WTC11 (cell line): ENCODE measurements at regions not wholly inside any gene's neighbourhood (a gene's known extent, or its start where the extent isn't known, plus 50 kb on each side); places are given as distances from the start of the nearest gene placed in this dataset.

Experiments used
- ATAC-seq: fragments of 200-7000 bp; cut with Tn5 transposase; 2 replicates; pipeline ENCODE4 v1.10.0; 2021; ENCODE audit warnings: mild to moderate bottlenecking, moderate library complexity
- CTCF ChIA-PET: fragments of 300-600 bp; sonication (Branson Sonifier 250); formaldehyde crosslinking; loops from one replicate; lab custom pipeline; 2021; ENCODE audit warnings: antibody characterized with exemption; lab: Charles Lee
- POLR2A ChIA-PET: fragments of 350-600 bp; sonication (Branson Sonifier 250); formaldehyde crosslinking; loops from one replicate; lab custom pipeline; 2021; ENCODE audit warnings: antibody characterized with exemption; lab: Charles Lee
- DNase-seq: peaks from one replicate; pipeline ENCODE4 v3.0.0; 2021; ENCODE audit warnings: low spot score
- H3K27ac Mint-ChIP-seq: 2 replicates; pipeline ENCODE4 v1.8.0; 2021; ENCODE audit warnings: mixed read lengths
- H3K27me3 Mint-ChIP-seq: 2 replicates; pipeline ENCODE4 v1.8.0; 2021; ENCODE audit warnings: low read depth, mild to moderate bottlenecking, moderate library complexity, mixed read lengths
- H3K36me3 Mint-ChIP-seq: 2 replicates; pipeline ENCODE4 v1.8.0; 2021; ENCODE audit warnings: mixed read lengths
- H3K4me1 Mint-ChIP-seq: 2 replicates; pipeline ENCODE4 v1.8.0; 2022; ENCODE audit warnings: mixed read lengths
- H3K4me3 Mint-ChIP-seq: 2 replicates; pipeline ENCODE4 v1.8.0; 2021; ENCODE audit warnings: mild to moderate bottlenecking, moderate library complexity, mixed read lengths
- H3K9me3 Mint-ChIP-seq: 2 replicates; pipeline ENCODE4 v1.8.0; 2021; ENCODE audit warnings: mixed read lengths
- AR ChIP-seq: fragments of 250-450 bp; sonication (Bioruptor Pico); IDR thresholded peaks from 2 replicates; pipeline ENCODE4 v1.9.0; 2021; ENCODE audit warnings: mild to moderate bottlenecking
- CBFB ChIP-seq: sonication (generic); formaldehyde crosslinking; IDR thresholded peaks from 2 replicates; pipeline ENCODE4 v1.8.1; 2022; ENCODE audit warnings: mild to moderate bottlenecking, low read depth, missing genetic modification reagents
- CDX4 ChIP-seq: fragments of 250-450 bp; sonication (Bioruptor Pico); IDR thresholded peaks from 2 replicates; pipeline ENCODE4 v1.9.0; 2021; ENCODE audit warnings: moderate library complexity, mild to moderate bottlenecking, inconsistent platforms, borderline replicate concordance
- CREM ChIP-seq: sonication (generic); formaldehyde crosslinking; IDR thresholded peaks from 2 replicates; pipeline ENCODE4 v1.8.1; 2022; ENCODE audit warnings: mild to moderate bottlenecking, missing genetic modification reagents, moderate library complexity
- GTF2I ChIP-seq: fragments of 250-450 bp; sonication (Bioruptor Pico); conservative IDR thresholded peaks from 2 replicates; pipeline ENCODE4 v1.4.0; 2021; ENCODE audit warnings: mild to moderate bottlenecking
- HMGA2 ChIP-seq: fragments of 250-450 bp; sonication (Bioruptor Pico); IDR thresholded peaks from 2 replicates; pipeline ENCODE4 v1.4.0; 2021; ENCODE audit warnings: mild to moderate bottlenecking, moderate library complexity
- KAT7 ChIP-seq: sonication (generic); formaldehyde crosslinking; IDR thresholded peaks from 2 replicates; pipeline ENCODE4 v1.8.1; 2023; ENCODE audit warnings: missing genetic modification reagents, mild to moderate bottlenecking, borderline replicate concordance
- MAX ChIP-seq: sonication (generic); formaldehyde crosslinking; IDR thresholded peaks from 2 replicates; pipeline ENCODE4 v1.8.0; 2022; ENCODE audit warnings: mild to moderate bottlenecking, missing genetic modification reagents
- NFYB ChIP-seq: sonication (generic); formaldehyde crosslinking; conservative IDR thresholded peaks from 2 replicates; pipeline ENCODE4 v1.8.0; 2022; ENCODE audit warnings: low read depth, missing genetic modification reagents
- NR1H2 ChIP-seq: sonication (generic); formaldehyde crosslinking; IDR thresholded peaks from 2 replicates; pipeline ENCODE4 v1.9.0; 2021; ENCODE audit warnings: mild to moderate bottlenecking, moderate library complexity, missing genetic modification reagents
- RORB ChIP-seq: fragments of 250-450 bp; sonication (Bioruptor Pico); IDR thresholded peaks from 2 replicates; pipeline ENCODE4 v1.9.0; 2021; ENCODE audit warnings: mild to moderate bottlenecking
- SP1 ChIP-seq: sonication (generic); formaldehyde crosslinking; conservative IDR thresholded peaks from 2 replicates; pipeline ENCODE4 v1.8.1; 2022; ENCODE audit warnings: missing genetic modification reagents
- TCF7 ChIP-seq: sonication (generic); formaldehyde crosslinking; IDR thresholded peaks from 2 replicates; pipeline ENCODE4 v1.8.0; 2022; ENCODE audit warnings: mild to moderate bottlenecking, low read depth, missing genetic modification reagents, moderate library complexity
- TEAD4 ChIP-seq: sonication (generic); formaldehyde crosslinking; IDR thresholded peaks from 2 replicates; pipeline ENCODE4 v1.8.0; 2022; ENCODE audit warnings: mild to moderate bottlenecking, missing genetic modification reagents
- USF1 ChIP-seq: sonication (generic); formaldehyde crosslinking; IDR thresholded peaks from 2 replicates; pipeline ENCODE4 v1.8.0; 2022; ENCODE audit warnings: mild to moderate bottlenecking, missing genetic modification reagents
- ZMAT4 ChIP-seq: fragments of 250-450 bp; sonication (Bioruptor Pico); IDR thresholded peaks from 2 replicates; pipeline ENCODE4 v1.9.0; 2021; ENCODE audit warnings: mild to moderate bottlenecking
- ZNF138 ChIP-seq: sonication (generic); formaldehyde crosslinking; conservative IDR thresholded peaks from 2 replicates; pipeline ENCODE4 v1.8.1; 2022; ENCODE audit warnings: mild to moderate bottlenecking, moderate library complexity, missing genetic modification reagents
- ZNF219 ChIP-seq: sonication (generic); formaldehyde crosslinking; IDR thresholded peaks from 2 replicates; pipeline ENCODE4 v1.8.0; 2023; ENCODE audit warnings: missing genetic modification reagents, mild to moderate bottlenecking, borderline replicate concordance
- ZNF263 ChIP-seq: sonication (generic); formaldehyde crosslinking; IDR thresholded peaks from 2 replicates; pipeline ENCODE4 v1.8.1; 2022; ENCODE audit warnings: low read depth, mild to moderate bottlenecking, moderate library complexity, missing genetic modification reagents
- ZNF423 ChIP-seq: fragments of 250-450 bp; sonication (Bioruptor Pico); IDR thresholded peaks from 2 replicates; pipeline ENCODE4 v2.1.2; 2022; ENCODE audit warnings: mild to moderate bottlenecking, moderate library complexity
- ZNF671 ChIP-seq: fragments of 250-450 bp; sonication (Bioruptor Pico); IDR thresholded peaks from 2 replicates; pipeline ENCODE4 v1.8.0; 2021; ENCODE audit warnings: mild to moderate bottlenecking
- TF ChIP-seq, protein P1 (sequence below): sonication (generic); formaldehyde crosslinking; conservative IDR thresholded peaks from 2 replicates; pipeline ENCODE4 v1.8.1; 2022; ENCODE audit warnings: mild to moderate bottlenecking, missing genetic modification reagents
- TF ChIP-seq, protein P2 (sequence below): sonication (generic); formaldehyde crosslinking; IDR thresholded peaks from 2 replicates; pipeline ENCODE4 v1.8.0; 2023; ENCODE audit warnings: missing genetic modification reagents
- TF ChIP-seq, protein P3 (sequence below): fragments of 250-450 bp; sonication (Bioruptor Pico); conservative IDR thresholded peaks from 2 replicates; pipeline ENCODE4 v1.9.0; 2021; ENCODE audit warnings: mild to moderate bottlenecking
- TF ChIP-seq, protein P4 (sequence below): sonication (generic); formaldehyde crosslinking; IDR thresholded peaks from 2 replicates; pipeline ENCODE4 v1.8.1; 2023; ENCODE audit warnings: mild to moderate bottlenecking, moderate library complexity, missing genetic modification reagents

DNA sequence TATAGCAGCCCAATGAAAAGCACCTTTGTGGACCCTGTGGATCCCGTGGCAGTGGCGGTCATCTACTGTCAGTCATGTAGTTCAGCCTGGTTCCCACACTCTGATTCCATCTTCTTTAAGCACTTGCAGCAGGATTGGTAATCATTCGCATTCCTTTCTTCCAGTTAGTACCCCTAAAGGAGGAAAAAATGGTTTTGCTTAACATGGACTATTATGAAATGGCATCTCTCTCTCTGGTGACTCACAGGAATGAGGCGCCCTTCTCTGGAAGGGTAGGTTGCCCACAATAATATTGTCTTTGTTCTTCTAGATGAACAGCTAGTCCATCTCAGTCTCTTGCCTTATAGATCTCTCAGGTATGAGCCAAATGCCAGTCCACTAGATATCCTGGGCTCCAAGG is 127.9 kb upstream of the MROH9 start:
- Mint-ChIP-seq H3K4me3 (no peak overlapping the region), H3K36me3 (no peaks in the 10 kb centered on the region), H3K27ac (no peak overlapping the region), H3K27me3 (no peaks in the 10 kb centered on the region), H3K4me1 (peaks cover 4% of the 10 kb centered on the region), H3K9me3 (peaks cover 19% of the 10 kb centered on the region)
- no peak for TF ChIP-seq USF1 (CRISPR knock-in tag)
- TF ChIP-seq NFYB = no peak
- TF ChIP-seq, protein P1, sequence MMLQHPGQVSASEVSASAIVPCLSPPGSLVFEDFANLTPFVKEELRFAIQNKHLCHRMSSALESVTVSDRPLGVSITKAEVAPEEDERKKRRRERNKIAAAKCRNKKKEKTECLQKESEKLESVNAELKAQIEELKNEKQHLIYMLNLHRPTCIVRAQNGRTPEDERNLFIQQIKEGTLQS (CRISPR knock-in tag) = no peak
- no peak for TF ChIP-seq MAX (CRISPR knock-in tag)
- TF ChIP-seq CREM (CRISPR knock-in tag) = no peak
- no peak for TF ChIP-seq CDX4 (CRISPR knock-in tag)
- no peak for TF ChIP-seq ZNF671 (CRISPR knock-in tag)
- TF ChIP-seq TEAD4 (CRISPR knock-in tag) = no peak
- TF ChIP-seq SP1 (CRISPR knock-in tag) = no peak
- no peak for TF ChIP-seq TCF7 (CRISPR knock-in tag)
- TF ChIP-seq ZNF219 (CRISPR knock-in tag) = no peak
- TF ChIP-seq KAT7 (CRISPR knock-in tag) = no peak
- TF ChIP-seq, protein P2, sequence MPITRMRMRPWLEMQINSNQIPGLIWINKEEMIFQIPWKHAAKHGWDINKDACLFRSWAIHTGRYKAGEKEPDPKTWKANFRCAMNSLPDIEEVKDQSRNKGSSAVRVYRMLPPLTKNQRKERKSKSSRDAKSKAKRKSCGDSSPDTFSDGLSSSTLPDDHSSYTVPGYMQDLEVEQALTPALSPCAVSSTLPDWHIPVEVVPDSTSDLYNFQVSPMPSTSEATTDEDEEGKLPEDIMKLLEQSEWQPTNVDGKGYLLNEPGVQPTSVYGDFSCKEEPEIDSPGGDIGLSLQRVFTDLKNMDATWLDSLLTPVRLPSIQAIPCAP (CRISPR knock-in tag) = no peak
- no peak for TF ChIP-seq ZNF423 (CRISPR knock-in tag)
- TF ChIP-seq GTF2I = no peak
- TF ChIP-seq, protein P3, sequence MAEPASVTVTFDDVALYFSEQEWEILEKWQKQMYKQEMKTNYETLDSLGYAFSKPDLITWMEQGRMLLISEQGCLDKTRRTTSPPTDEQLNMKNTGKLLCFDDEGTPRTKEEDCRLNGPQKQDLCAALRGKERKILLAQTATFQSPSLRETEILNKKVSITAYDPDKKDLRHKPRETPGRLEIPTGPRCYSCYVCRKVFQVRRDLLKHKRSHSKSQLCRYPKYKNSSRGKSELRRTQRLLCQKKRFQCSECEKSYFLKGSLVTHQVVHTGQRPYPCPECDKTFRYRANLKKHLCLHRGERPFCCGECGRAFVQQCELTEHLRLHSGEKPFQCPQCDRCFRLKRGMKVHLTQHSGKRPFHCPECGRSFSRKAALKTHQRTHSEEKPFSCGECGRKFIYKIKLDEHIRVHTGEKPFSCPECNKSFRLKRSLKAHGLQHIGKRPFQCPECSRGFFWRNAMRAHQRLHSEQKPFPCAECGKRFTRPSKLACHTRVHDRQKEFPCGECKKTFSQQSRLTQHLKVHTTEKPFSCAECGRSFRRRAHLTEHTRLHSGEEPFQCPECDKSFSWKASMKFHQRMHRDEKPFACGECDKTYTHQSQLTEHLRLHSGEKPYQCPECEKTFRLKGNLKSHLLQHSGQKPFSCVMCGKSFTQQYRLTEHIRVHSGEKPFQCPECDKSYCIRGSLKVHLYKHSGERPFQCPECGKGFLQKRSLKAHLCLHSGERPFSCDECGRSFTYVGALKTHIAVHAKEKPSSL (CRISPR knock-in tag) = no peak
- TF ChIP-seq HMGA2 = no peak
- TF ChIP-seq ZNF263 (CRISPR knock-in tag) = no peak
- POLR2A ChIA-PET = no interaction called here
- ATAC-seq = no peak
- CTCF ChIA-PET = no interaction called here
- no peak for DNase-seq

DNA sequence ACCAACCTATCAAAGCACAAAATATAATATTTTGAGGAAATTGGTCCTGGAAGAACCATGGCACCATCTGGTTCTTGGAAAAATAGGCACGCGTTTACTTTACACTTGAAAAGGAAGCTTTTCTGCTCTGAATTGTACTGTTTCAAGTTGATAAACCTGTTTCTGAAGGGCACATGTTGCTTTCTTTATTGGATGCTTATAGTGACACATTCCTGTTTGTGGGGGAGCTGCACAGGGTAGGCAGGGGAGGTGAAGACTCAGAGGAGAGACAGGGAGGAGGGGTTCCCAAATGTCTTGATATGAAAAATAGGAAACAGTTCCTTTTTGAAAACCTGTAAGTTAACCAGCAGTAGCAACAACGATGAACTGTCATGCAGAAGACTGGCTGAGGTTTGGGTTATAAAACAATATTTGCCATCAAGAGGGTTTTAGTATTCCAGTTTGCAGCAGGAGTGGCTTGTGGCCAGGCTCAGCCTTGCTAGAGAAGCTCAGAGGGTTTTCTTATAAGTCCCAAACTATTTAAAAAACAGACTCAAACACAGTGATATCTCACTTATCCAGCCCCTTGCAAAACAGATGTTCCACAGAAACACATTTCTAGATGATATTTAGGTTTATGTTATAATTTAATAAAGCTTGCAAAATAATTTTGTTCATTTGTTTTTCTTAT is 127.0 kb upstream of the MROH9 start:
- CTCF ChIA-PET = no interaction called here
- Mint-ChIP-seq H3K27me3 (no peaks in the 10 kb centered on the region), H3K36me3 (no peaks in the 10 kb centered on the region), H3K4me1 (peaks cover 4% of the 10 kb centered on the region), H3K27ac (no peak overlapping the region), H3K4me3 (no peak overlapping the region), H3K9me3 (peaks cover 19% of the 10 kb centered on the region)
- POLR2A ChIA-PET = no interaction called here
- no peak for DNase-seq
- ATAC-seq = no peak
- TF ChIP-seq CBFB (CRISPR knock-in tag) = no peak
- no peak for TF ChIP-seq ZMAT4 (CRISPR knock-in tag)
- no peak for TF ChIP-seq AR (CRISPR knock-in tag)
- TF ChIP-seq NR1H2 (CRISPR knock-in tag) = no peak
- TF ChIP-seq NFYB = no peak
- no peak for TF ChIP-seq RORB
- no peak for TF ChIP-seq ZNF138 (CRISPR knock-in tag)
- TF ChIP-seq, protein P4, sequence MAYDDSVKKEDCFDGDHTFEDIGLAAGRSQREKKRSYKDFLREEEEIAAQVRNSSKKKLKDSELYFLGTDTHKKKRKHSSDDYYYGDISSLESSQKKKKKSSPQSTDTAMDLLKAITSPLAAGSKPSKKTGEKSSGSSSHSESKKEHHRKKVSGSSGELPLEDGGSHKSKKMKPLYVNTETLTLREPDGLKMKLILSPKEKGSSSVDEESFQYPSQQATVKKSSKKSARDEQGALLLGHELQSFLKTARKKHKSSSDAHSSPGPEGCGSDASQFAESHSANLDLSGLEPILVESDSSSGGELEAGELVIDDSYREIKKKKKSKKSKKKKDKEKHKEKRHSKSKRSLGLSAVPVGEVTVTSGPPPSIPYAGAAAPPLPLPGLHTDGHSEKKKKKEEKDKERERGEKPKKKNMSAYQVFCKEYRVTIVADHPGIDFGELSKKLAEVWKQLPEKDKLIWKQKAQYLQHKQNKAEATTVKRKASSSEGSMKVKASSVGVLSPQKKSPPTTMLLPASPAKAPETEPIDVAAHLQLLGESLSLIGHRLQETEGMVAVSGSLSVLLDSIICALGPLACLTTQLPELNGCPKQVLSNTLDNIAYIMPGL (CRISPR knock-in tag) = no peak
